ENCODE measurements at regions not wholly inside any gene's neighbourhood (a gene's known extent, or its start where the extent isn't known, plus 50 kb on each side); places are given as distances from the start of the nearest gene placed in this dataset.

DNA sequence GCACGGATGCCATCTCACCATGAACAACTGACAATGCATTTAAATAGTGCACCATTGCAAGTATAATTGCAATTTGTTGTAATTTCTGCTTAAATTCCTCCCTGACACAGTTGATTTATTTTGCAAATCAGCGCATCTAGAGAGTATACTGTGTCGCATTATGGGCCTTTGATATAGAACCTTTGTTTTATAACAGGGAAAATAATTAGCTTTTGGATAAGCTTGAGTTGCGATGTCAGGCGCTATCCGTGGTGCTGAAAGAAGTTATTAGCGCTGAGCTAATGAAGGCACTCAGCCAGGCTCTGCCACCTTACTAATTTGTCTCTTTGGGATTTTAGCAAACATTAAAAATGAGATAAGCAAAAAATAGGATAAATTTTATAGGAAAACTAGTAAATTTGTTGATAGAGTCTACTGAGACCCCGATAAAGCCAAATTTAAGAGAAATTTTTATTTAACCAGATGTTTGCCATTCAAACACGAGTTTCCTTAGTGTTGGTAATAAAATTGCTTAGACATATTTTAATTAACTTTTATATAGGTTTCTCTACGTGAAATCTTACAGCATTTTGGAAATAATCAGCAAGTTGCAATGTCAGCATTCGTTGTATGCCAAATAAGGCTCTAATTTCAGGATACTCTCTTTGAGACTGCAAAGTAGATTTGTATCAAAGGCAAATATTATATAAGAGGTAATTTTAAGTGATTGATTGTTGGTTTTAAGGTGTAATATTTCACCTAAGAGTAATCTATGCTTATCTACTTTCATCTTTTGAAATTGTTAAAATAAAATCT is 355.5 kb downstream of the TLR4 start:
- Histone ChIP-seq H3K27me3 (no peaks in the 10 kb centered on the region), H3K4me1 (no peaks in the 10 kb centered on the region), H3K36me3 (no peaks in the 10 kb centered on the region), H3K9me3 (no peaks in the 10 kb centered on the region), H3K4me3 (no peak overlapping the region), H3K27ac (no peak overlapping the region)
- ATAC-seq (ENCODE audit: low FRiP score in 2 of 2) (no peak), DNase-seq (peak in 1 of 2 donors; percentile 20)
- 25 to 28% methylated on average over 11 of the region's 11 CpGs for WGBS, 2 donors
- TF ChIP-seq, protein P1, sequence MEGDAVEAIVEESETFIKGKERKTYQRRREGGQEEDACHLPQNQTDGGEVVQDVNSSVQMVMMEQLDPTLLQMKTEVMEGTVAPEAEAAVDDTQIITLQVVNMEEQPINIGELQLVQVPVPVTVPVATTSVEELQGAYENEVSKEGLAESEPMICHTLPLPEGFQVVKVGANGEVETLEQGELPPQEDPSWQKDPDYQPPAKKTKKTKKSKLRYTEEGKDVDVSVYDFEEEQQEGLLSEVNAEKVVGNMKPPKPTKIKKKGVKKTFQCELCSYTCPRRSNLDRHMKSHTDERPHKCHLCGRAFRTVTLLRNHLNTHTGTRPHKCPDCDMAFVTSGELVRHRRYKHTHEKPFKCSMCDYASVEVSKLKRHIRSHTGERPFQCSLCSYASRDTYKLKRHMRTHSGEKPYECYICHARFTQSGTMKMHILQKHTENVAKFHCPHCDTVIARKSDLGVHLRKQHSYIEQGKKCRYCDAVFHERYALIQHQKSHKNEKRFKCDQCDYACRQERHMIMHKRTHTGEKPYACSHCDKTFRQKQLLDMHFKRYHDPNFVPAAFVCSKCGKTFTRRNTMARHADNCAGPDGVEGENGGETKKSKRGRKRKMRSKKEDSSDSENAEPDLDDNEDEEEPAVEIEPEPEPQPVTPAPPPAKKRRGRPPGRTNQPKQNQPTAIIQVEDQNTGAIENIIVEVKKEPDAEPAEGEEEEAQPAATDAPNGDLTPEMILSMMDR (IDR thresholded peaks at IDR 0.05) = no peak
- no peak for TF ChIP-seq POLR2AphosphoS5 (IDR thresholded peaks at IDR 0.05)
- TF ChIP-seq POLR2A (IDR thresholded peaks at IDR 0.05) = no peak
- no peak for TF ChIP-seq EP300 (IDR thresholded peaks at IDR 0.05)

DNA sequence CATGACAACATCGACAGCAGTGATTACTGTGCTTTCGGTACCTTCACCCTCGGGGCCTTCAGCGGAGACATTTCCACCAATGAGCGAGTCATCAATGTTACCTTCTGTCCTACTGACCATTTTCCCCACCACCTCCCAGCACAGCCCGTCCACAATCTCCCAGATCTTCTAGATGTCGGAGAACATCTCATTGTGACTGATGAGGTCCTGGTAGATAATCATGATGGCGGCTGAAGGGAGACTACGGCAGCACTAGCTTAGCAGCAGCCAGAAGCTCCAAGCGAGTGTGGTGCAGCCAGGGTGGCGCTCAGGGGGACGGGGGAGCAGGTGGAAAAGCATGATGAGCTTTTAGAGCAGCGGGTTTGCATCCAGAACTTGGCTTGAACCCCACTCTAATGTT is 379.0 kb downstream of the TLR4 start:
- DNase-seq (peak in 1 of 2 donors; percentile 25), ATAC-seq (ENCODE audit: low FRiP score in 2 of 2) (no peak)
- Histone ChIP-seq H3K4me1 (no peaks in the 10 kb centered on the region), H3K9me3 (no peaks in the 10 kb centered on the region), H3K36me3 (no peaks in the 10 kb centered on the region), H3K27ac (no peak overlapping the region), H3K27me3 (no peaks in the 10 kb centered on the region), H3K4me3 (no peak overlapping the region)
- WGBS, 2 donors = 89% methylated on average over 13 of the region's 13 CpGs
- TF ChIP-seq POLR2A (IDR thresholded peaks at IDR 0.05) (no peak), EP300 (IDR thresholded peaks at IDR 0.05) (no peak), POLR2AphosphoS5 (IDR thresholded peaks at IDR 0.05) (no peak)
- TF ChIP-seq, protein P1 (IDR thresholded peaks at IDR 0.05) = no peak

DNA sequence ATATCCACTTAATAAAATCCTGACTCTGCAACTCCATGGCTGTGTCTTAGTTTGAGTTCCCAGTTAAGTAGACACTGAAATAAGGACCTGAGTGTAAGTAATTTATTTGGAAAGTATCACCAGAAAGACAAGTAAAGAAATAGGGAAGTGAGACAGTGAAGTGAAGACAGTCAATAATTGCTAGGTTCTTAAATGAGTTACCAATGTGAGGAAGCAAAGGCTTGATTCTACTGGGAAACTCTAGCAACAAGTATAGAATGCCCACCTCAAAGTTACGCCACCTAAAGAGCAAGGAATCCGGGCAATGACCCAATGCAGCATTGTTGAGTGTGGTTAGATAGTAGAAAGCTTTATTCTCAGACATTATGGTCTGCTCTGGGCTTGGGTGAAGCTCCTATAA is 383.9 kb downstream of the TLR4 start:
- ATAC-seq (ENCODE audit: low FRiP score in 2 of 2) = no peak
- no peak for DNase-seq
- TF ChIP-seq, protein P1 (IDR thresholded peaks at IDR 0.05) = no peak
- TF ChIP-seq POLR2AphosphoS5 (IDR thresholded peaks at IDR 0.05) (no peak), EP300 (IDR thresholded peaks at IDR 0.05) (no peak), POLR2A (IDR thresholded peaks at IDR 0.05) (no peak)

DNA sequence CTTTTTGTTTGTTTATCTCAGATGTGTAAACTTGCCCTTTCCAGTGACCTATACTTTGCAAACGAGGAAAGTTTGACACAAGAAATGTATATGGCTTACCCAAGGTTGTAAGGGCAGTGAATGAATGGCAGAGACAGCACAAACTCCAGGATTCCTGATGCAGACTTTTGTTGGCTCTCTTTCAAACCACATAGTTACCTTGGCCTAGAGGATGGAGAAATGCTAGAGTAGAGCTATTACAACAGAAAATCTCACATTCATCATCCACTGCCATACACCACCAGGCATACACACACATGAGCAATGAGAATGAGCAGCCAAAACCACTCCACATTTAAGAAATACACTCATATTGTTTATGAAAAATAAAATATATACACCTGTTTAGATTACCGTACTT is 387.0 kb downstream of the TLR4 start:
- no peak for DNase-seq
- ATAC-seq (ENCODE audit: low FRiP score in 2 of 2) = no peak
- Histone ChIP-seq H3K27ac (no peak overlapping the region), H3K4me3 (no peak overlapping the region), H3K9me3 (no peaks in the 10 kb centered on the region), H3K27me3 (no peaks in the 10 kb centered on the region), H3K4me1 (no peaks in the 10 kb centered on the region), H3K36me3 (no peaks in the 10 kb centered on the region)
- TF ChIP-seq, protein P1 (IDR thresholded peaks at IDR 0.05) = no peak
- TF ChIP-seq POLR2AphosphoS5 (IDR thresholded peaks at IDR 0.05) = no peak
- no peak for TF ChIP-seq EP300 (IDR thresholded peaks at IDR 0.05)
- TF ChIP-seq POLR2A (IDR thresholded peaks at IDR 0.05) = no peak
- 63% methylated on average over 2 of the region's 2 CpGs for WGBS, 2 donors

More for the DNA sequence above, 383.9 kb downstream of the TLR4 start:
- Histone ChIP-seq H3K4me1 (no peaks in the 10 kb centered on the region), H3K27me3 (no peaks in the 10 kb centered on the region), H3K27ac (no peak overlapping the region), H3K36me3 (no peaks in the 10 kb centered on the region), H3K4me3 (no peak overlapping the region), H3K9me3 (no peaks in the 10 kb centered on the region)
- WGBS, 2 donors = 81 to 83% methylated on average over 2 of the region's 2 CpGs

All from upper lobe of left lung (tissue), 6 donors.